HAP-1 (cell line): ENCODE measurements at regions not wholly inside any gene's neighbourhood (a gene's known extent, or its start where the extent isn't known, plus 50 kb on each side); places are given as distances from the start of the nearest gene placed in this dataset.

ENCODE experiments used
- DNase-seq, 2 experiments: peaks; one replicate each; pipeline ENCODE4 v3.0.0-alpha.2; 2016 to 2020; ENCODE audit warnings: low spot score in 2 of 2
- H3K27me3 ChIP-seq: fragments of 250-450 bp; sonication (Bioruptor Pico); 2 replicates; pipeline ENCODE4 v1.5.1; 2020; ENCODE audit warnings: low read depth, mild to moderate bottlenecking, moderate library complexity
- H3K36me3 ChIP-seq: fragments of 250-450 bp; sonication (Bioruptor Pico); replicated peaks from 2 replicates; pipeline ENCODE4 v1.5.1; 2020; ENCODE audit warnings: mild to moderate bottlenecking
- H3K4me1 ChIP-seq: fragments of 250-450 bp; sonication (Bioruptor Pico); 2 replicates; pipeline ENCODE4 v1.5.1; 2020; ENCODE audit warnings: mild to moderate bottlenecking
- H3K4me3 ChIP-seq: fragments of 250-450 bp; sonication (Bioruptor Pico); 2 replicates; pipeline ENCODE4 v1.5.1; 2020; ENCODE audit warnings: mild to moderate bottlenecking, moderate library complexity
- H3K9me3 ChIP-seq: fragments of 250-450 bp; sonication (Bioruptor Pico); 2 replicates; pipeline ENCODE4 v1.5.1; 2020; ENCODE audit warnings: mild to moderate bottlenecking, moderate library complexity
- in situ Hi-C: fragments of 300-500 bp; cut with MboI; formaldehyde crosslinking; loops from 3 replicates; pipeline ENCODE4 v1.14.3; 2020; ENCODE audit warnings: low sequenced_read_pairs, inconsistent platforms, mixed read lengths

GRCh38 chr13:34208336-34208735 lies 390.4 kb downstream of the RFC3 start:
- no peaks in the 10 kb centered on the region for H3K36me3 ChIP-seq
- H3K4me1 ChIP-seq: no peaks in the 10 kb centered on the region
- in situ Hi-C loops: no loop called here
- H3K4me3 ChIP-seq: no peak overlapping the region
- DNase-seq: no peak
- H3K9me3 ChIP-seq: no peaks in the 10 kb centered on the region
- H3K27me3 ChIP-seq: no peaks in the 10 kb centered on the region

DNA sequence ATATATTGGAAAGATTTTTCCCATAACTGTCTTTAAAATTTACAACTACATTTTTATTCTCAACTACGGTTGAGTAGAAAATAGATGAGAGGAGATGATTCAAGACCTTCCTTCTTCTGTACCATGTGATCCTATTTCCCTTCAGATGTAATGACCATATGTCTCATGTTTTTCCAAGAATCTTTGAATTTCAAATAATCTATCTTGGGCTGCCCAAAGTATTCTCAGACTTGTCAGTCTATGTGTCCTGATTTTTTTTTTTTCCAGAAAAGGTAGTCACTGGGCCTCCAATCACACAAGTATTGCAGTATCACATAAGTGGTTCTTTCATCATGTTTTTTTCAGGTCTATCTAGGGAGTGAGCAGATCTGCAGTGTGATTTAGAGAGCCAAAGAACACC lies 392.4 kb downstream of the RFC3 start:
- in situ Hi-C loops: no loop called here
- Histone ChIP-seq H3K9me3 (no peaks in the 10 kb centered on the region; the same call in 1 of the 2 replicates), H3K4me1 (no peaks in the 10 kb centered on the region), H3K27me3 (no peaks in the 10 kb centered on the region), H3K36me3 (no peaks in the 10 kb centered on the region), H3K4me3 (no peak overlapping the region)
- no peak for DNase-seq

DNA sequence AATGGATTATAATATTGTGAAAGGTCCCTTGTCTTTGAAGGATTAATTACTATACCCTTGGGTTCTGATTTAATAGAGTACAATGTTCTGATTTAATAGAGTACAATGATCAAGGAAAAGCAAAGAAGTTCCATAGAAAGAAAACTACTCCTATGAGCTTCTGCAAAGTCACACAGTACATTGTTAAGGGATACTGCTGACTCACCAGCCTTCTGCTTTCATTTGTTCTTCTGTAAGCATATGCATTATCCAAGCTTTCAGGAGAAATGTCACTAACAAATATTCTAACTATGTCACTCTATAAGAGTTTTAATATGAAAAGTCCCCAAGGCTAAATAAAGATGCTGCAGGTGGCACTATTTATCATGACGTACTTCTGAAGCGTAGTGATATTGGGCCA lies 396.7 kb downstream of the RFC3 start:
- no peak for DNase-seq
- H3K36me3 ChIP-seq: no peaks in the 10 kb centered on the region
- no peaks in the 10 kb centered on the region for H3K4me1 ChIP-seq
- no peaks in the 10 kb centered on the region for H3K27me3 ChIP-seq
- no peaks in the 10 kb centered on the region; the same call in 1 of the 2 replicates for H3K9me3 ChIP-seq
- no peak overlapping the region for H3K4me3 ChIP-seq
- in situ Hi-C loops: no loop called here

DNA sequence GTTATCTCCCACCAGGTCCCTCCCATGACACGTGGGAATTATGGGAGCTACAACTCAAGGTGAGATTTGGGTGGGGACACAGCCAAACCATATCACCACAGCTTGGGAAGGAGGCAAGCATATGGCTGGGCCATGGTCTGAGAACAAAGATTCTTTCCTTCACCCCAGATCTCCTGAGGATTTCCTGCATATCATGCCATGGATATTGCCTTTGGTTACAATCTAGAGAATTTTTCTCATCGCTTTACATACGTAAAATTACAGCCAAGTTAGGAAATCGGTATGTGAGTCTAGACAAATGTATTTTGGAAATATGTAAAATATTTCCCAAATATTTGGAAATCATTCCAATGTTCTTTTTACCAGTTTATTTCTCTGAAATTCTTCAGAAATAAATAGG lies 398.3 kb downstream of the RFC3 start:
- H3K9me3 ChIP-seq: no peaks in the 10 kb centered on the region; the same call in 1 of the 2 replicates
- no peak overlapping the region for H3K4me3 ChIP-seq
- no peaks in the 10 kb centered on the region for H3K27me3 ChIP-seq
- in situ Hi-C loops: no loop called here
- no peaks in the 10 kb centered on the region for H3K36me3 ChIP-seq
- no peak for DNase-seq
- H3K4me1 ChIP-seq: no peaks in the 10 kb centered on the region

GRCh38 chr13:34217343-34218025 lies 399.5 kb downstream of the RFC3 start:
- Histone ChIP-seq H3K4me1 (no peaks in the 10 kb centered on the region), H3K36me3 (no peaks in the 10 kb centered on the region), H3K4me3 (no peak overlapping the region), H3K27me3 (no peaks in the 10 kb centered on the region), H3K9me3 (no peaks in the 10 kb centered on the region; the same call in 1 of the 2 replicates)
- no peak for DNase-seq
- in situ Hi-C loops: no loop called here

DNA sequence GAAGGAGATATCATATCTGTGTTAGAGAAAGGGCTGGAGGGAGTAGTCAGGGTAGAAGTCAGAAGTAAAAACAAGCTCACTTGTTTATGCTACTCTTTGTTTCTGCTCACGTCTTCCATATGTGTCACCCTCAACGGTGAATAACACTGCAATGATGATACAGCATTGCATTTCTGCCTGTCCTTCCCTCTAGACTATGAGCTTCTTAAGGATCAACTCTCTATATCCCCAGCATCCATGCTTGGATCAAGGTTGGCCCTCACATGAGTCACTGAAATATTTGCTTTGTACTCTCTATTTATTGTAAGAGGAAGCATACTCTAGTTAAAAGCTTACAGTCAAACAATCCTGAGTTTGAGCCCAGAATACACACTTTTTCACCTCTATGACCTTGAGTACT lies 406.0 kb downstream of the RFC3 start:
- H3K36me3 ChIP-seq: no peaks in the 10 kb centered on the region
- no peaks in the 10 kb centered on the region for H3K9me3 ChIP-seq
- H3K27me3 ChIP-seq: no peaks in the 10 kb centered on the region
- H3K4me1 ChIP-seq: no peaks in the 10 kb centered on the region
- in situ Hi-C loops: no loop called here
- no peak for DNase-seq
- no peak overlapping the region for H3K4me3 ChIP-seq

- no peak for DNase-seq
- no peak overlapping the region for H3K4me3 ChIP-seq
- H3K9me3 ChIP-seq: no peaks in the 10 kb centered on the region
- in situ Hi-C loops: no loop called here
- H3K4me1 ChIP-seq: no peaks in the 10 kb centered on the region
- H3K36me3 ChIP-seq: no peaks in the 10 kb centered on the region
- no peaks in the 10 kb centered on the region for H3K27me3 ChIP-seq
Measured at GRCh38 chr13:34224877-34225276, 406.9 kb downstream of the RFC3 start.

DNA sequence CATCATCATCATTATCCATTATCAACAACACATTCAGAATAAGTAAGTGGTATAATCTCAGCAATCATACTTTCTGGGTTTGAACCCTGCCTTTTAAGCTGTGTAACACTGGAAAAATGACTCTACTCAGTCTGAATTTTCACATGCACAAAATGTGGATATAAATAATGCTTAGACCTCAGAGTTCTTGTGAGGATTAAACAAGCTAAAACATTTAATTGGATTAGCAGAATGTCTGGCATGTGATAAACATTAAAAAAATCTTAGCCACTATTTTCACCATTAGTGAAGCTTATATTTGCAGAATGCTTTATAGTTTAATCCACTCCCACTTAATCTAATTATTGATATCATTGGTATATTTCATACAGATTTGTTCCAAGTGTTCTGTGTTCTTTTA lies 412.3 kb downstream of the RFC3 start:
- DNase-seq: no peak
- Histone ChIP-seq H3K4me1 (no peaks in the 10 kb centered on the region), H3K4me3 (no peak overlapping the region), H3K9me3 (no peaks in the 10 kb centered on the region), H3K27me3 (no peaks in the 10 kb centered on the region), H3K36me3 (no peaks in the 10 kb centered on the region)
- in situ Hi-C loops: no loop called here

DNA sequence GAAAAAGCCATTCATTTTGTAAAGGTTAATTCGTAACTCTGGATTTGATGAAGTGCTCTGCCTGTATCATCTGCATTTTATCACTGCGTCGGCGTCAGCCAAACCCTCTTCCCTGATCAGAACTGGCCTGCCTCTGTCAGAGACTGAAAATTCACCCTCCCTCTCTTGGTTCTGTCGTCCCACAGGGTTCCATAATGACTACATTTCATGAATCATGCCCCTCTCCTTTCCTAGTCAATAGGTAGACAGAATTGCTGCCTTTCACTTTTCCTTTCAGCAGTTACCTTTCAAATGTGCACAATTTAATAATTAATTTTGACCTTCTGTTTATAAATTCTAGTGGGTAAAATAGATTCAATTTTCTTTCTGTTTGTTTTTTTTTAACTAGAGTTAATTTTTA lies 423.4 kb downstream of the RFC3 start:
- Histone ChIP-seq H3K36me3 (no peaks in the 10 kb centered on the region), H3K4me1 (no peaks in the 10 kb centered on the region), H3K27me3 (no peaks in the 10 kb centered on the region), H3K4me3 (no peak overlapping the region), H3K9me3 (peaks cover 5% of the 10 kb centered on the region)
- DNase-seq: no peak
- in situ Hi-C loops: no loop called here

- Histone ChIP-seq H3K4me1 (no peaks in the 10 kb centered on the region), H3K4me3 (no peak overlapping the region), H3K36me3 (no peaks in the 10 kb centered on the region), H3K9me3 (no peaks in the 10 kb centered on the region), H3K27me3 (no peaks in the 10 kb centered on the region)
- in situ Hi-C loops: no loop called here
- no peak for DNase-seq
Measured at GRCh38 chr13:34243403-34243802, 425.5 kb downstream of the RFC3 start.

DNA sequence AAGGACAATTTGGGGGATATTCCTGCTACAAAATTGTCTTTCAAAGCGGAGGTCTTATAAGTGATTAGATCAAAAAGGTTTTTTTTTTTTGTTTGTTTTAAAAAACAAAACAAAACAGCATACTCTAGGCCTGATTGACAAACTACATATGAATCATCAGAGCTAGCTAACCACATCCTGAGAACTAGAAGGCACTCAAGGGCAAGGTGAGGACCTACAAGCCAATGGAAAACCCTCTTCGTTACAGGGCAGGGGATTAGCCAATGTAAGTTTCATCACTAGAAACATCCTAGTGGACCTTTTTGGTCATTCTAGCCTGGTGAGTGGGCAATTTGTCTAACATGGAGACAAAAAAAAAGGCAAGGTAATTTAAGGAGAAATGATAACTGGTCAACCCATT lies 428.6 kb downstream of the RFC3 start:
- in situ Hi-C loops: no loop called here
- H3K36me3 ChIP-seq: no peaks in the 10 kb centered on the region
- H3K4me1 ChIP-seq: peaks cover 15% of the 10 kb centered on the region; the same call in 1 of the 2 replicates
- DNase-seq: no peak
- H3K27me3 ChIP-seq: no peaks in the 10 kb centered on the region
- no peak overlapping the region for H3K4me3 ChIP-seq
- no peaks in the 10 kb centered on the region for H3K9me3 ChIP-seq

DNA sequence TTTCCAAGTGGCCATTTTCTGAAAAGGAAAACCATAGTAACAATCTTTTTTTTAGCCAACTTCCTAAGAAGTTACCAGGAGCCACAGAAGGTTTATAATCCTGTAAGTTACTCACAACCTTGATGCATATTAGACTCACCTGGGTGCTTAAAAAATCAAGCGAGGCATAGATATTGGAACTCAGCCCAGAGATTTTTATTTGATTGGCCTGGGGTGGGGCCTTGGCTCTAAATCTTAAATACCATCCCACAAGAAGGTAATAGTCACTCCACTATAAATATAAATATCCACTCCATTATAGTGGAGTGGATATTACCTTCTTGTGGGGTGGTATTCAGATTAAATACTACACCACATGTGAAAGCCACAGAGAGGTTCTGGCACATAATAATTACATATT lies 429.6 kb downstream of the RFC3 start:
- H3K4me1 ChIP-seq: peaks cover 15% of the 10 kb centered on the region; the same call in 1 of the 2 replicates
- H3K36me3 ChIP-seq: no peaks in the 10 kb centered on the region
- DNase-seq: no peak
- no peaks in the 10 kb centered on the region for H3K9me3 ChIP-seq
- in situ Hi-C loops: no loop called here
- H3K4me3 ChIP-seq: no peak overlapping the region
- no peaks in the 10 kb centered on the region for H3K27me3 ChIP-seq

- no peaks in the 10 kb centered on the region for H3K9me3 ChIP-seq
- in situ Hi-C loops: no loop called here
- DNase-seq: peak in 1 of 2 experiments; percentile 16
- H3K36me3 ChIP-seq: no peaks in the 10 kb centered on the region
- no peak overlapping the region for H3K4me3 ChIP-seq
- peaks cover 15% of the 10 kb centered on the region; the same call in 1 of the 2 replicates for H3K4me1 ChIP-seq
- no peaks in the 10 kb centered on the region for H3K27me3 ChIP-seq
Measured at GRCh38 chr13:34249546-34250039, 431.6 kb downstream of the RFC3 start.

DNA sequence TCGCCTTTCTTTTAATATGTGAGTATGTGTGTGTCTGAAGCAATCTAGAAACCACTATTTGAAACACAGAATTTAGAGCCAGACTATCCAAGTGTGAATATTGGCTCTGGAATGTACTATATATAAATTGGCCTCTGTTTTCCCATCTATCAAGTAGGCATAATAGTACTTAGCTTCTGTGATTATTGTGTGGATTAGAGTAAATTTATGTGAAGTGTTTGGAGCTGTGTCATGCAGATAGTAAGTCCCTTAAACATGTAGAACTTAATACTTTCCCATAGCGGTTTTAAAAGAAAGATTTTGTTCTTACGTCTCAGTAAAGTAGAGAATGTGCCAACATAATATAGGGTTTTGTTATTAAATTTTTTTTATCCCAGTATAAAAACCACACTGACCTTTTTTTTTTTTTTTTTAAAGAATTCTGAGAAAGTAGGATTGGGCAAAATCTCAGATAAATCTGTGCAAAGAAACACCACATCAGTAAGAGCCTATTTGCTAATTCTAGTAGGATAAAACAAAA lies 432.3 kb downstream of the RFC3 start:
- H3K27me3 ChIP-seq: no peaks in the 10 kb centered on the region
- no peak overlapping the region for H3K4me3 ChIP-seq
- H3K36me3 ChIP-seq: no peaks in the 10 kb centered on the region
- peaks cover 15% of the 10 kb centered on the region; the same call in 1 of the 2 replicates for H3K4me1 ChIP-seq
- peak in 1 of 2 experiments; percentile 88 for DNase-seq
- no peaks in the 10 kb centered on the region for H3K9me3 ChIP-seq
- in situ Hi-C loops: no loop called here
